H9 (cell line): ENCODE measurements at regions not wholly inside any gene's neighbourhood (a gene's known extent, or its start where the extent isn't known, plus 50 kb on each side); places are given as distances from the start of the nearest gene placed in this dataset.

Experiments used
- DNase-seq: peaks from one replicate; pipeline ENCODE4 v3.0.0-alpha.2; 2017
- H2AFZ ChIP-seq: one replicate; pipeline ENCODE4 v1.6.1; 2013; ENCODE audit warnings: mild to moderate bottlenecking, low read length, control low read depth, moderate library complexity
- H2AK5ac ChIP-seq: 2 replicates; pipeline ENCODE4 v1.6.1; 2013; ENCODE audit warnings: low read length, control low read depth, mixed read lengths; ENCODE audit not compliant: insufficient read length
- H2BK120ac ChIP-seq: one replicate; pipeline ENCODE4 v1.6.1; 2013; ENCODE audit warnings: low read depth, mild to moderate bottlenecking, low read length, control low read depth, inconsistent platforms; ENCODE audit not compliant: poor library complexity, severe bottlenecking
- H2BK12ac ChIP-seq: 2 replicates; pipeline ENCODE4 v1.6.1; 2013; ENCODE audit warnings: low read length, control low read depth, mixed read lengths, low read depth; ENCODE audit not compliant: insufficient read length
- H2BK15ac ChIP-seq: 2 replicates; pipeline ENCODE4 v1.6.1; 2013; ENCODE audit warnings: low read depth, low read length, control low read depth
- H2BK20ac ChIP-seq: one replicate; pipeline ENCODE4 v1.6.1; 2013; ENCODE audit warnings: low read depth, mild to moderate bottlenecking, low read length, control low read depth, inconsistent platforms; ENCODE audit not compliant: poor library complexity, severe bottlenecking
- H2BK5ac ChIP-seq: 2 replicates; pipeline ENCODE4 v1.6.1; 2013; ENCODE audit warnings: low read length, control low read depth, mixed read lengths; ENCODE audit not compliant: insufficient read length
- H3K14ac ChIP-seq: 2 replicates; pipeline ENCODE4 v1.6.1; 2013; ENCODE audit warnings: low read length, control low read depth; ENCODE audit not compliant: insufficient read depth
- H3K18ac ChIP-seq: 2 replicates; pipeline ENCODE4 v1.6.1; 2013; ENCODE audit warnings: low read depth, mild to moderate bottlenecking, mixed read lengths, low read length, control low read depth; ENCODE audit not compliant: insufficient read length
- H3K23ac ChIP-seq: 2 replicates; pipeline ENCODE4 v1.6.1; 2013; ENCODE audit warnings: low read length, control low read depth, mixed read lengths, low read depth; ENCODE audit not compliant: insufficient read length
- H3K23me2 ChIP-seq: 2 replicates; pipeline ENCODE4 v1.6.1; 2013; ENCODE audit warnings: low read depth, mild to moderate bottlenecking, mixed read lengths, low read length, control low read depth; ENCODE audit not compliant: insufficient read length, poor library complexity, severe bottlenecking
- H3K27ac ChIP-seq: 2 replicates; pipeline ENCODE4 v1.5.1; 2013; ENCODE audit warnings: low read length, control low read depth, mixed read lengths, low read depth; ENCODE audit not compliant: insufficient read length
- H3K27me3 ChIP-seq: 2 replicates; pipeline ENCODE4 v1.6.1; 2013; ENCODE audit warnings: low read length, control low read depth, inconsistent platforms; ENCODE audit not compliant: insufficient read depth
- H3K4ac ChIP-seq: 2 replicates; pipeline ENCODE4 v1.6.1; 2013; ENCODE audit warnings: low read depth, mild to moderate bottlenecking, control low read depth, inconsistent platforms, low read length, moderate library complexity
- H3K4me1 ChIP-seq: 2 replicates; pipeline ENCODE4 v1.6.1; 2013; ENCODE audit warnings: low read length, control low read depth, inconsistent platforms; ENCODE audit not compliant: insufficient read depth
- H3K4me2 ChIP-seq: 2 replicates; pipeline ENCODE4 v1.6.1; 2013; ENCODE audit warnings: low read length, control low read depth, mixed read lengths; ENCODE audit not compliant: insufficient read length, insufficient read depth
- H3K56ac ChIP-seq: 2 replicates; pipeline ENCODE4 v1.6.1; 2013; ENCODE audit warnings: low read depth, mild to moderate bottlenecking, mixed read lengths, low read length, control low read depth; ENCODE audit not compliant: insufficient read length
- H3K79me1 ChIP-seq: 2 replicates; pipeline ENCODE4 v1.6.1; 2013; ENCODE audit warnings: low read depth, mild to moderate bottlenecking, moderate library complexity, low read length, control low read depth, inconsistent platforms; ENCODE audit not compliant: insufficient read depth, poor library complexity, severe bottlenecking
- H3K79me2 ChIP-seq: 2 replicates; pipeline ENCODE4 v1.6.1; 2013; ENCODE audit warnings: low read length, control low read depth, inconsistent platforms; ENCODE audit not compliant: insufficient read depth
- H3K9ac ChIP-seq: 2 replicates; pipeline ENCODE4 v1.6.1; 2013; ENCODE audit warnings: low read length, control low read depth, mixed read lengths; ENCODE audit not compliant: insufficient read length; ENCODE audit errors: extremely low read depth
- H3K9me3 ChIP-seq: one replicate; pipeline ENCODE4 v1.6.1; 2013; ENCODE audit warnings: low read depth, low read length, inconsistent platforms; ENCODE audit not compliant: control insufficient read depth
- H3T11ph ChIP-seq: one replicate; pipeline ENCODE4 v1.6.1; 2013; ENCODE audit warnings: mild to moderate bottlenecking, low read length, control low read depth, inconsistent platforms
- H4K20me1 ChIP-seq: one replicate; pipeline ENCODE4 v1.6.1; 2013; ENCODE audit not compliant: control insufficient read depth, insufficient read length, insufficient read depth
- H4K5ac ChIP-seq: 2 replicates; pipeline ENCODE4 v1.6.1; 2013; ENCODE audit warnings: low read depth, mild to moderate bottlenecking, mixed read lengths, low read length, control low read depth; ENCODE audit not compliant: insufficient read length
- H4K8ac ChIP-seq: replicated peaks from 2 replicates; pipeline ENCODE4 v1.6.1; 2013; ENCODE audit warnings: low read length, control low read depth, mixed read lengths, low read depth; ENCODE audit not compliant: insufficient read length
- H4K91ac ChIP-seq: 2 replicates; pipeline ENCODE4 v1.6.1; 2013; ENCODE audit warnings: low read depth, mild to moderate bottlenecking, moderate library complexity, mixed read lengths, low read length, control low read depth; ENCODE audit not compliant: insufficient read length
- H3K27ac Mint-ChIP-seq, 3 experiments: 2 replicates in 2 of 3; 3 replicates in 1 of 3; pipeline ENCODE4 v1.8.0; 2020 to 2021; ENCODE audit warnings: mixed read lengths in 3 of 3, mild to moderate bottlenecking in 1 of 3, moderate library complexity in 1 of 3
- H3K27me3 Mint-ChIP-seq: 2 replicates; pipeline ENCODE4 v1.8.0; 2021; ENCODE audit warnings: low read depth, mild to moderate bottlenecking, moderate library complexity, mixed read lengths
- H3K36me3 Mint-ChIP-seq, 3 experiments: 2 replicates in 2 of 3; 3 replicates in 1 of 3; pipeline ENCODE4 v1.8.0; 2020 to 2021; ENCODE audit warnings: low read depth in 3 of 3, mixed read lengths in 3 of 3; ENCODE audit not compliant: insufficient read depth in 1 of 3
- H3K4me1 Mint-ChIP-seq, 2 experiments: 2 replicates each; pipeline ENCODE4 v1.8.0; 2020; ENCODE audit warnings: mixed read lengths in 2 of 2
- H3K4me3 Mint-ChIP-seq, 2 experiments: 2 replicates in 1 of 2; 3 replicates in 1 of 2; pipeline ENCODE4 v1.8.0; 2020 to 2021; ENCODE audit warnings: mild to moderate bottlenecking in 2 of 2, mixed read lengths in 2 of 2, moderate library complexity in 1 of 2
- H3K9me3 Mint-ChIP-seq, 2 experiments: 2 replicates in 1 of 2; 3 replicates in 1 of 2; pipeline ENCODE4 v1.8.0; 2020; ENCODE audit warnings: mild to moderate bottlenecking in 2 of 2, mixed read lengths in 2 of 2, moderate library complexity in 1 of 2
- WGBS: extraction: QIAGEN DNeasy Blood & Tissue Kit; methylation state at CpG from one replicate; pipeline ENCODE4 v1.1.7; 2013; ENCODE audit warnings: missing lambda C conversion rate, low lambda C conversion rate, mixed read lengths; ENCODE audit not compliant: insufficient read length; ENCODE audit errors: extremely low coverage; 5-methylcytosine and 5-hydroxymethylcytosine counted together
- TF ChIP-seq, protein P1 (sequence below): fragments of 200-600 bp; sonication (generic); conservative IDR thresholded peaks from 3 replicates; pipeline ENCODE4 v1.8.0; 2021; ENCODE audit warnings: antibody characterized with exemption, mild to moderate bottlenecking

DNA sequence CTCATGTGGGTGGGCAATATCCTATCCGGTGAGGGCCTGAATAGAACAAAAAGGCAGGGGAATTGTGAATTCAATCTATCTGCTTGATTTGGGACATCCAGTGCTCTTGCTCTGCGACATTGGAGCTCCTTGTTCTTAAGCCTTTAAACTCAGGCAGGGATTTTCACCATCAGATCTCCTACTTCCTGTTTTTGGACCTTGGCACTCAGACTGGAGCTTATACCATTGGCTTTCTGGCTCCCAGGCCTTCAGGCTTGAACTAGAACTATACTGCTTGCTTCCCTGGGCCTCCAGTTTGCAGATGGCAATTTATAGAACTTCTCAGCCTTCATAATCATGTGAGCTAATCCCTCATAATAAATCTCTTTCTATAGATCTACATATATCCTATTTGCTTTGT lies 134.3 kb upstream of the CLINT1 start:
- Histone ChIP-seq H4K91ac (no peak overlapping the region), H3K56ac (no peak overlapping the region), H2AK5ac (no peak overlapping the region), H3T11ph (no peak overlapping the region), H4K5ac (no peak overlapping the region), H2BK20ac (no peak overlapping the region), H2BK120ac (no peak overlapping the region), H3K9ac (no peak overlapping the region), H3K4me2 (no peak overlapping the region), H3K79me2 (no peaks in the 10 kb centered on the region), H3K79me1 (no peaks in the 10 kb centered on the region), H3K4me1 (no peaks in the 10 kb centered on the region), H3K23me2 (no peaks in the 10 kb centered on the region), H3K9me3 (no peaks in the 10 kb centered on the region), H4K20me1 (no peaks in the 10 kb centered on the region), H4K8ac (no peak overlapping the region), H2BK5ac (no peak overlapping the region), H3K27me3 (no peaks in the 10 kb centered on the region), H3K27ac (no peak overlapping the region), H2BK12ac (no peak overlapping the region), H2BK15ac (no peak overlapping the region), H3K18ac (no peak overlapping the region), H2AFZ (no peak overlapping the region), H3K23ac (no peak overlapping the region), H3K14ac (no peak overlapping the region), H3K4ac (no peak overlapping the region)
- no peak for DNase-seq
- H3K27ac Mint-ChIP-seq = no peak overlapping the region
- no CpG with 5 or more reads among the region's 2 CpGs for WGBS
- no peaks in the 10 kb centered on the region for H3K27me3 Mint-ChIP-seq
- TF ChIP-seq, protein P1, sequence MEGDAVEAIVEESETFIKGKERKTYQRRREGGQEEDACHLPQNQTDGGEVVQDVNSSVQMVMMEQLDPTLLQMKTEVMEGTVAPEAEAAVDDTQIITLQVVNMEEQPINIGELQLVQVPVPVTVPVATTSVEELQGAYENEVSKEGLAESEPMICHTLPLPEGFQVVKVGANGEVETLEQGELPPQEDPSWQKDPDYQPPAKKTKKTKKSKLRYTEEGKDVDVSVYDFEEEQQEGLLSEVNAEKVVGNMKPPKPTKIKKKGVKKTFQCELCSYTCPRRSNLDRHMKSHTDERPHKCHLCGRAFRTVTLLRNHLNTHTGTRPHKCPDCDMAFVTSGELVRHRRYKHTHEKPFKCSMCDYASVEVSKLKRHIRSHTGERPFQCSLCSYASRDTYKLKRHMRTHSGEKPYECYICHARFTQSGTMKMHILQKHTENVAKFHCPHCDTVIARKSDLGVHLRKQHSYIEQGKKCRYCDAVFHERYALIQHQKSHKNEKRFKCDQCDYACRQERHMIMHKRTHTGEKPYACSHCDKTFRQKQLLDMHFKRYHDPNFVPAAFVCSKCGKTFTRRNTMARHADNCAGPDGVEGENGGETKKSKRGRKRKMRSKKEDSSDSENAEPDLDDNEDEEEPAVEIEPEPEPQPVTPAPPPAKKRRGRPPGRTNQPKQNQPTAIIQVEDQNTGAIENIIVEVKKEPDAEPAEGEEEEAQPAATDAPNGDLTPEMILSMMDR = no peak
- H3K36me3 Mint-ChIP-seq = no peaks in the 10 kb centered on the region
- no peak overlapping the region for H3K4me3 Mint-ChIP-seq
- peaks cover 7% of the 10 kb centered on the region in 2 experiments for H3K4me1 Mint-ChIP-seq
- H3K9me3 Mint-ChIP-seq = no peaks in the 10 kb centered on the region
